Osteocyte (in vitro differentiated cells): ENCODE measurements at regions not wholly inside any gene's neighbourhood (a gene's known extent, or its start where the extent isn't known, plus 50 kb on each side); places are given as distances from the start of the nearest gene placed in this dataset.

Experiments
- DNase-seq: peaks from one replicate; pipeline ENCODE4 v3.0.0; 2021; ENCODE audit warnings: mixed read lengths; ENCODE audit not compliant: unreplicated experiment; ENCODE audit errors: extremely low spot score
- H3K27ac Mint-ChIP-seq: one replicate; pipeline ENCODE4 v1.8.0; 2021; ENCODE audit warnings: mild to moderate bottlenecking, mixed read lengths; ENCODE audit not compliant: unreplicated experiment
- H3K27me3 Mint-ChIP-seq: one replicate; pipeline ENCODE4 v1.8.0; 2021; ENCODE audit warnings: mixed read lengths; ENCODE audit not compliant: unreplicated experiment
- H3K36me3 Mint-ChIP-seq: one replicate; pipeline ENCODE4 v1.8.0; 2021; ENCODE audit warnings: mixed read lengths; ENCODE audit not compliant: unreplicated experiment
- H3K4me1 Mint-ChIP-seq: one replicate; pipeline ENCODE4 v1.8.0; 2021; ENCODE audit warnings: mixed read lengths; ENCODE audit not compliant: unreplicated experiment
- H3K4me3 Mint-ChIP-seq: one replicate; pipeline ENCODE4 v1.8.0; 2021; ENCODE audit warnings: mild to moderate bottlenecking, moderate library complexity, mixed read lengths; ENCODE audit not compliant: unreplicated experiment
- H3K9me3 Mint-ChIP-seq: one replicate; pipeline ENCODE4 v1.8.0; 2021; ENCODE audit warnings: mixed read lengths; ENCODE audit not compliant: unreplicated experiment
- TF ChIP-seq, protein P1 (sequence below): fragments of 200-600 bp; sonication (generic); IDR thresholded peaks from 2 replicates; pipeline ENCODE4 v1.5.0; 2021; ENCODE audit warnings: antibody characterized with exemption, mild to moderate bottlenecking, moderate library complexity

DNA sequence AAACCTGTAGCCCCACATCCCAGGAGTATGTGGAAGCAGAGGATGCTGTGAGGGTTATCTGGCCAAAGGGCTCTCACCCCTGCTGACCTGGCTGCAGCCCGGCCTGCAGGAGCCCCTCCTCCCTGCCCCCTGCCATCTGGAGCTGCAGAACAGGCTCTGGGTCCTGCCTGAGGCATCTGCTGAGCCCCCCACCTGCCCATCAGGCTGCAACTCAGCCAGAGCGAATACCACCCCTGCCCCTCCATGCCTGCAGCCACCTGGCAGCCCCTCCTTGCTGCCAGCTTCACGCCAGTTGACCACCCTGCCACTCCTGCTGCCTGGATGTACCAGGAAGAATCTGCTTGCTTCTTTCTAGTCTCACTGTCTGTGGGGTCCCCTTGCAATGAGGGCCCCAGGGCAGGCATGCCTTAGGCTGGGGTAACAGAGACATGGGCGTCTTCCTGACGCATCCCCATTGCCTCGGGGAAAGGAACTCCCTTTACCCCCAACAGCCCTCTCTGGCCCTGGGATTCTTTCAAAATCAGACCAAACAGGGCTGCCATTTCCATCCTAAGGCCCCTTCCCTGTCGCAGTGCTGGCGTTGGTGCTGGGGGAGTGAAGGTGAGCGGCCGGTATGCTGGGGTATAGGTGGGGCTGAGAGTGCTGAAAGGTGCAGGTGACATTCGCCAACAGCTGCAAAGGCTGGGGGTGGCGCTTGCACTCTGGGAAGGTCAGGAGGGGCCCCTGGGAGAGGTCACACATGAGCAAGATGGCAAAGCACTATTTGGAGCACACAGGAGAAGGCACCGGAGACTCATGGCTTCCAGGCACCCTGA lies 1334.6 kb downstream of the TBC1D22A start:
- no peaks in the 10 kb centered on the region for H3K36me3 Mint-ChIP-seq
- H3K27ac Mint-ChIP-seq: no peak overlapping the region
- TF ChIP-seq, protein P1, sequence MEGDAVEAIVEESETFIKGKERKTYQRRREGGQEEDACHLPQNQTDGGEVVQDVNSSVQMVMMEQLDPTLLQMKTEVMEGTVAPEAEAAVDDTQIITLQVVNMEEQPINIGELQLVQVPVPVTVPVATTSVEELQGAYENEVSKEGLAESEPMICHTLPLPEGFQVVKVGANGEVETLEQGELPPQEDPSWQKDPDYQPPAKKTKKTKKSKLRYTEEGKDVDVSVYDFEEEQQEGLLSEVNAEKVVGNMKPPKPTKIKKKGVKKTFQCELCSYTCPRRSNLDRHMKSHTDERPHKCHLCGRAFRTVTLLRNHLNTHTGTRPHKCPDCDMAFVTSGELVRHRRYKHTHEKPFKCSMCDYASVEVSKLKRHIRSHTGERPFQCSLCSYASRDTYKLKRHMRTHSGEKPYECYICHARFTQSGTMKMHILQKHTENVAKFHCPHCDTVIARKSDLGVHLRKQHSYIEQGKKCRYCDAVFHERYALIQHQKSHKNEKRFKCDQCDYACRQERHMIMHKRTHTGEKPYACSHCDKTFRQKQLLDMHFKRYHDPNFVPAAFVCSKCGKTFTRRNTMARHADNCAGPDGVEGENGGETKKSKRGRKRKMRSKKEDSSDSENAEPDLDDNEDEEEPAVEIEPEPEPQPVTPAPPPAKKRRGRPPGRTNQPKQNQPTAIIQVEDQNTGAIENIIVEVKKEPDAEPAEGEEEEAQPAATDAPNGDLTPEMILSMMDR: no peak
- no peak overlapping the region for H3K4me3 Mint-ChIP-seq
- no peaks in the 10 kb centered on the region for H3K4me1 Mint-ChIP-seq
- DNase-seq: no peak
- peaks cover 5% of the 10 kb centered on the region for H3K9me3 Mint-ChIP-seq
- H3K27me3 Mint-ChIP-seq: peaks cover 9% of the 10 kb centered on the region

DNA sequence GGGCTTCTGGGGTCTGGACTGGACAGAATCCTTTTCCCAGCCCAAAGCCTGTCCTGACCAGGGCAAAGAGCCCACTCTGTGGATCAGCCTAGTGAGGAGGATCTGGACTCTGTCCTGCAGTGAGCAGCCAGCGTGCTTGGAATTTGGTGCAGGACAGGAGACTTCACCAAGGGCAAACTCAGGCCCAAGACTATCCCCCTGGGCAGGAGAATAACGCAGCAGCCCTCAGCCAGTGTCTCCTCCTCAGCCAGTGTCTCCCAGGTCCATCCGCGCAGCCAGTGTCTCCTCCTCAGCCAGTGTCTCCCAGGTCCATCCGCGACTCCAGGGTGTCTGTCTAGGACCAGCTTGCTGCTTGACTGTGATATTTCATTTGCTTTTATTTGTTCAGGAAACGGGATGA lies 1334.0 kb downstream of the TBC1D22A start:
- H3K9me3 Mint-ChIP-seq: no peaks in the 10 kb centered on the region
- H3K4me3 Mint-ChIP-seq: no peak overlapping the region
- no peaks in the 10 kb centered on the region for H3K4me1 Mint-ChIP-seq
- no peak for DNase-seq
- H3K27ac Mint-ChIP-seq: no peak overlapping the region
- TF ChIP-seq, protein P1: no peak
- H3K36me3 Mint-ChIP-seq: no peaks in the 10 kb centered on the region
- peaks cover 9% of the 10 kb centered on the region for H3K27me3 Mint-ChIP-seq

DNA sequence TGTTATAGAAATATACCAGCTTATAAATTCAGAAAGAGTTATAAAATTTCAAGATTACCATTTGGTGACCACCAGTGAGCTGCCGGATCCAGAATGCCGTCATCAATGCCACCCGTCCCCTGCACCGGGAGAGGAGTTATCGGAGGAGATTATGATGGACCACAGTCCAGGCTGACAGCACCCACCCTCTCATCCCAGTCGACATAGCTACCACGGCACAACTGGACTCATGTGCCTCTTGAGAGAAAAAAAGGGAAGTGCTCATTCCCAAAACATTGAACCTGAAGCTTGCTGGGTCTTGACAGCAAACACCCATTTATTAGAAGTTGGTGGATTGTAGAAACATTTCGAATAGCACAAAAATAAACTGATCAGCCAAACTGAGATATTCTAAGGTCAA lies 1331.5 kb downstream of the TBC1D22A start:
- Mint-ChIP-seq H3K4me1 (peaks cover 12% of the 10 kb centered on the region), H3K9me3 (no peaks in the 10 kb centered on the region), H3K36me3 (no peaks in the 10 kb centered on the region), H3K4me3 (no peak overlapping the region), H3K27me3 (peaks cover 7% of the 10 kb centered on the region), H3K27ac (no peak overlapping the region)
- DNase-seq: no peak
- TF ChIP-seq, protein P1: no peak

DNA sequence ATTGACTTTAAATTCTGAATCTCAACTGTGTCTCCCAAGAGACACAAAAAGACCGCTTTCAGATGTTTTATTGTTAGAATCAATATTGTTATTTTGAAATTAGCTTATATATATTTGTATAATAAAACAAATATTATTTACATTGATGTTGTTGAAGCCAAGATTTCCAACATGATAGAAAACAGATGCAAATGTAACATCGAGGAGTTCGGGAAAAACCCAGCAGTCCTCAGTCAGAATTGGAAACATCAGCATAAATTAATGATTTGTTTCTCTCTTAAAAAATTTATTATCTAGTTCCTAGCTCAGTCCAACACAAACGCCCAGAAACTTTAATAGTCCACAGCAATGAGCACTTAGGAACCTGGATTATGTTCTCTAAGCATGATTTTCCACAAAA lies 1330.4 kb downstream of the TBC1D22A start:
- Mint-ChIP-seq H3K4me3 (no peak overlapping the region), H3K9me3 (no peaks in the 10 kb centered on the region), H3K4me1 (peaks cover 12% of the 10 kb centered on the region), H3K27me3 (peaks cover 3% of the 10 kb centered on the region), H3K36me3 (no peaks in the 10 kb centered on the region), H3K27ac (no peak overlapping the region)
- TF ChIP-seq, protein P1: no peak
- DNase-seq: no peak

DNA sequence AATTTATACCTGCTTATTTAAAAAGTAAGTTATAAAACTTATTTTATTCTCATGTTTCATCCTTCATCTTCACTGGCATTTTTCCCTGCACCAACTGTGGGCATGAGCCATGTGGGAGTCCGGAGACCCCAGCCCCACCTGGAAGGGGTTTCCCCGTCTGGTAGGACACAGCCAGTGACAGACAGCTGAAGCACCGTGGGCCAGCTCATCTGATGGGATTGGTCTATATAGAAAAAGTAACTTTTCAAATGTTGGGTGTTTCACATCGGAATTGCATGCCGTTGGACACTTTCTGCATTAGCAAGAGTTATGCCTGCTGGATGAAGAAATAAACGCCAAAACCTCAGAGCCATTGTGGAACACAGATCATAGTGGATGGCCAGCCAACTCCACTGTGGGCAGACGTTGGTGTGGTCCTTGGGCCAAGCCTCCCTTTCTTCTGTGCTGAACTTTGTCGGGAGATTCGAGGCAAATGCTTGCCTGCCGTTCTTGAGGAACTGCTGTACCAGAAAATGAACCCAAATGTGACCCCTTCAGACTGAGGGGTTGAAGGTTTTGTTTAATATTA lies 1329.3 kb downstream of the TBC1D22A start:
- Mint-ChIP-seq H3K27ac (no peak overlapping the region), H3K27me3 (peaks cover 2% of the 10 kb centered on the region), H3K36me3 (no peaks in the 10 kb centered on the region), H3K4me3 (no peak overlapping the region), H3K4me1 (peaks cover 12% of the 10 kb centered on the region), H3K9me3 (no peaks in the 10 kb centered on the region)
- TF ChIP-seq, protein P1: no peak
- no peak for DNase-seq
